ENCODE measurements at regions not wholly inside any gene's neighbourhood (a gene's known extent, or its start where the extent isn't known, plus 50 kb on each side); places are given as distances from the start of the nearest gene placed in this dataset.

- Histone ChIP-seq H3K79me2 (ENCODE audit: low read length) (no peaks in the 10 kb centered on the region), H3K36me3 (replicated peaks; ENCODE audit: low read depth, low read length) (no peaks in the 10 kb centered on the region), H3K4me2 (ENCODE audit: low read length) (no peak overlapping the region), H3K27ac (ENCODE audit: low read length) (no peak overlapping the region), H4K20me1 (ENCODE audit: insufficient read depth, low read length) (no peaks in the 10 kb centered on the region), H3K4me3 (ENCODE audit: low read length) (no peak overlapping the region), H3K4me1 (ENCODE audit: low read length) (no peaks in the 10 kb centered on the region), H3K9me3 (ENCODE audit: insufficient read depth, low read length) (no peaks in the 10 kb centered on the region), H2AFZ (ENCODE audit: low read depth, low read length) (no peak overlapping the region), H3K27me3 (ENCODE audit: low read depth, low read length) (no peaks in the 10 kb centered on the region), H3K9ac (ENCODE audit: low read length) (no peak overlapping the region)
- TF ChIP-seq CTCF (IDR thresholded peaks at IDR 0.05; ENCODE audit: low read depth, low read length) (peak; percentile 28), EZH2phosphoT487 (IDR thresholded peaks at IDR 0.05; ENCODE audit: low read depth) (no peak)
Observed at GRCh38 chrX:16469870-16470269, 180.1 kb upstream of the S100G start.

GRCh38 chrX:16472345-16472744, 177.6 kb upstream of the S100G start:
- no peak overlapping the region for H3K9ac ChIP-seq (ENCODE audit: low read length)
- H4K20me1 ChIP-seq (ENCODE audit: insufficient read depth, low read length), result no peaks in the 10 kb centered on the region
- no peaks in the 10 kb centered on the region for H3K79me2 ChIP-seq (ENCODE audit: low read length)
- H3K27me3 ChIP-seq (ENCODE audit: low read depth, low read length), result no peaks in the 10 kb centered on the region
- TF ChIP-seq EZH2phosphoT487 (IDR thresholded peaks at IDR 0.05; ENCODE audit: low read depth), result no peak
- no peak for TF ChIP-seq CTCF (IDR thresholded peaks at IDR 0.05; ENCODE audit: low read depth, low read length)
- no peak overlapping the region for H3K4me2 ChIP-seq (ENCODE audit: low read length)
- H2AFZ ChIP-seq (ENCODE audit: low read depth, low read length), result no peak overlapping the region
- no peak overlapping the region for H3K4me3 ChIP-seq (ENCODE audit: low read length)
- no peaks in the 10 kb centered on the region for H3K9me3 ChIP-seq (ENCODE audit: insufficient read depth, low read length)
- H3K4me1 ChIP-seq (ENCODE audit: low read length), result no peaks in the 10 kb centered on the region
- no peak overlapping the region for H3K27ac ChIP-seq (ENCODE audit: low read length)
- no peaks in the 10 kb centered on the region for H3K36me3 ChIP-seq (replicated peaks; ENCODE audit: low read depth, low read length)

GRCh38 chrX:16474511-16474910, 175.4 kb upstream of the S100G start:
- no peaks in the 10 kb centered on the region for H3K9me3 ChIP-seq (ENCODE audit: insufficient read depth, low read length)
- H3K27ac ChIP-seq (ENCODE audit: low read length), result no peak overlapping the region
- 0 out of 2 replicates have a peak, but pooled peaks cover 3% of the 10 kb centered on the region for H3K4me1 ChIP-seq (ENCODE audit: low read length)
- H3K27me3 ChIP-seq (ENCODE audit: low read depth, low read length), result no peaks in the 10 kb centered on the region
- no peaks in the 10 kb centered on the region for H3K79me2 ChIP-seq (ENCODE audit: low read length)
- no peak overlapping the region for H3K4me2 ChIP-seq (ENCODE audit: low read length)
- no peak overlapping the region for H3K4me3 ChIP-seq (ENCODE audit: low read length)
- no peak overlapping the region for H3K9ac ChIP-seq (ENCODE audit: low read length)
- H3K36me3 ChIP-seq (replicated peaks; ENCODE audit: low read depth, low read length), result no peaks in the 10 kb centered on the region
- no peak overlapping the region for H2AFZ ChIP-seq (ENCODE audit: low read depth, low read length)
- TF ChIP-seq CTCF (IDR thresholded peaks at IDR 0.05; ENCODE audit: low read depth, low read length), result no peak
- TF ChIP-seq EZH2phosphoT487 (IDR thresholded peaks at IDR 0.05; ENCODE audit: low read depth), result no peak
- no peaks in the 10 kb centered on the region for H4K20me1 ChIP-seq (ENCODE audit: insufficient read depth, low read length)

GRCh38 chrX:16476009-16476408, 173.9 kb upstream of the S100G start:
- H3K9ac ChIP-seq (ENCODE audit: low read length), result no peak overlapping the region
- no peak overlapping the region for H3K4me3 ChIP-seq (ENCODE audit: low read length)
- no peaks in the 10 kb centered on the region for H3K9me3 ChIP-seq (ENCODE audit: insufficient read depth, low read length)
- H3K27me3 ChIP-seq (ENCODE audit: low read depth, low read length), result no peaks in the 10 kb centered on the region
- H3K4me2 ChIP-seq (ENCODE audit: low read length), result no peak overlapping the region
- 0 out of 2 replicates have a peak, but pooled peaks cover 3% of the 10 kb centered on the region for H3K4me1 ChIP-seq (ENCODE audit: low read length)
- no peaks in the 10 kb centered on the region for H3K79me2 ChIP-seq (ENCODE audit: low read length)
- no peak overlapping the region for H2AFZ ChIP-seq (ENCODE audit: low read depth, low read length)
- H4K20me1 ChIP-seq (ENCODE audit: insufficient read depth, low read length), result no peaks in the 10 kb centered on the region
- TF ChIP-seq CTCF (IDR thresholded peaks at IDR 0.05; ENCODE audit: low read depth, low read length), result no peak
- TF ChIP-seq EZH2phosphoT487 (IDR thresholded peaks at IDR 0.05; ENCODE audit: low read depth), result no peak
- H3K27ac ChIP-seq (ENCODE audit: low read length), result no peak overlapping the region
- no peaks in the 10 kb centered on the region for H3K36me3 ChIP-seq (replicated peaks; ENCODE audit: low read depth, low read length)

All from OCI-LY3 (cell line).